ENCODE measurements at regions not wholly inside any gene's neighbourhood (a gene's known extent, or its start where the extent isn't known, plus 50 kb on each side); places are given as distances from the start of the nearest gene placed in this dataset.

GRCh38 chr2:17441790-17442189 lies 76.5 kb downstream of the RAD51AP2 start:
- TF ChIP-seq ZNF660 (tag by site-specific recombination; IDR thresholded peaks at IDR 0.05) (no peak), CTCF (tag by site-specific recombination; IDR thresholded peaks at IDR 0.05) (no peak), ZNF174 (tag by site-specific recombination; IDR thresholded peaks at IDR 0.05) (no peak), ZSCAN16 (tag by site-specific recombination; IDR thresholded peaks at IDR 0.05) (no peak), ZNF341 (tag by site-specific recombination; IDR thresholded peaks at IDR 0.05; ENCODE audit: low read depth) (no peak), ZNF16 (tag by site-specific recombination; IDR thresholded peaks at IDR 0.05; ENCODE audit: low read depth) (no peak), ZNF837 (tag by site-specific recombination; IDR thresholded peaks at IDR 0.05) (no peak), MEIS1 (CRISPR knock-in tag; IDR thresholded peaks at IDR 0.05; ENCODE audit: borderline replicate concordance) (no peak), BCL6B (tag by site-specific recombination; IDR thresholded peaks at IDR 0.05) (no peak), ZNF514 (tag by site-specific recombination; IDR thresholded peaks at IDR 0.05) (no peak), PRDM1 (tag by site-specific recombination; IDR thresholded peaks at IDR 0.05) (no peak), ZNF175 (tag by site-specific recombination; IDR thresholded peaks at IDR 0.05) (no peak), GLI4 (tag by site-specific recombination; IDR thresholded peaks at IDR 0.05) (no peak), ZNF112 (tag by site-specific recombination; IDR thresholded peaks at IDR 0.05) (no peak), KLF8 (tag by site-specific recombination; IDR thresholded peaks at IDR 0.05) (no peak), ZNF704 (tag by site-specific recombination; IDR thresholded peaks at IDR 0.05) (no peak), ZNF670 (tag by site-specific recombination; IDR thresholded peaks at IDR 0.05; ENCODE audit: low read depth) (no peak), ZNF354C (tag by site-specific recombination; IDR thresholded peaks at IDR 0.05; ENCODE audit: borderline replicate concordance, low read depth) (no peak)
- Histone ChIP-seq H3K4me1 (ENCODE audit: control insufficient read depth, insufficient read depth, low read length) (no peaks in the 10 kb centered on the region), H3K36me3 (ENCODE audit: control insufficient read depth in 2 of 2, insufficient read depth in 1 of 2, low read length in 2 of 2) (no peaks in the 10 kb centered on the region), H3K9me3 (ENCODE audit: control insufficient read depth, insufficient read depth, low read depth, low read length) (no peaks in the 10 kb centered on the region), H3K4me3 (ENCODE audit: low read depth, low read length) (no peak overlapping the region), H3K27ac (ENCODE audit: extremely low read depth, low read depth, low read length) (no peak overlapping the region)
- ChIA-PET CTCF (no interaction called here), POLR2A (no interaction called here)

GRCh38 chr2:17441055-17441771 lies 77.0 kb downstream of the RAD51AP2 start:
- H3K36me3 ChIP-seq (ENCODE audit: control insufficient read depth in 2 of 2, insufficient read depth in 1 of 2, low read length in 2 of 2): no peaks in the 10 kb centered on the region
- no peak for TF ChIP-seq HIC1 (tag by site-specific recombination; IDR thresholded peaks at IDR 0.05)
- TF ChIP-seq ZIC2 (tag by site-specific recombination; IDR thresholded peaks at IDR 0.05): peak; percentile 67
- ChIA-PET CTCF (no interaction called here), POLR2A (no interaction called here)
- H3K4me1 ChIP-seq (ENCODE audit: control insufficient read depth, insufficient read depth, low read length): no peaks in the 10 kb centered on the region
- no peak overlapping the region for H3K27ac ChIP-seq (ENCODE audit: extremely low read depth, low read depth, low read length)
- H3K9me3 ChIP-seq (ENCODE audit: control insufficient read depth, insufficient read depth, low read depth, low read length): no peaks in the 10 kb centered on the region
- no peak overlapping the region for H3K4me3 ChIP-seq (ENCODE audit: low read depth, low read length)
